Upper lobe of right lung (tissue), 1 donor: ENCODE measurements at regions not wholly inside any gene's neighbourhood (a gene's known extent, or its start where the extent isn't known, plus 50 kb on each side); places are given as distances from the start of the nearest gene placed in this dataset.

ENCODE experiments used
- ATAC-seq: fragments of 200-7000 bp; cut with Tn5 transposase; one replicate; pipeline ENCODE4 v1.9.1; 2020; ENCODE audit warnings: mild to moderate bottlenecking, moderate library complexity
- DNase-seq: peaks from one replicate; pipeline ENCODE4 v3.0.0-alpha.2; 2020
- H3K27ac ChIP-seq: fragments of 200-600 bp; one replicate; pipeline ENCODE4 v1.8.0; 2022
- H3K27me3 ChIP-seq: fragments of 200-600 bp; one replicate; pipeline ENCODE4 v1.8.0; 2022; ENCODE audit warnings: mild to moderate bottlenecking
- H3K36me3 ChIP-seq: fragments of 200-600 bp; one replicate; pipeline ENCODE4 v1.8.0; 2022
- H3K4me1 ChIP-seq: fragments of 200-600 bp; one replicate; pipeline ENCODE4 v1.8.0; 2022
- H3K4me3 ChIP-seq: fragments of 200-600 bp; one replicate; pipeline ENCODE4 v1.8.0; 2022; ENCODE audit warnings: mild to moderate bottlenecking
- H3K9me3 ChIP-seq: fragments of 200-600 bp; one replicate; pipeline ENCODE4 v1.8.0; 2022
- CTCF ChIP-seq: fragments of 200-600 bp; IDR thresholded peaks from one replicate; pipeline ENCODE4 v1.8.0; 2022; ENCODE audit warnings: antibody characterized with exemption
- intact Hi-C: fragments of 100-400 bp; cut with DNase I; formaldehyde crosslinking; loops from one replicate; pipeline ENCODE4 v1.11.0; 2022
- donor health status: DM: no; HTN: yes; CAD: no; lungs with severe emphysema.

- no peaks in the 10 kb centered on the region for H3K36me3 ChIP-seq
- no peak overlapping the region for H3K4me3 ChIP-seq
- TF ChIP-seq CTCF: no peak
- no peaks in the 10 kb centered on the region for H3K27me3 ChIP-seq
- intact Hi-C loops: no loop called here
- H3K9me3 ChIP-seq: peaks cover 3% of the 10 kb centered on the region
- no peak for DNase-seq
- no peak overlapping the region for H3K27ac ChIP-seq
- H3K4me1 ChIP-seq: no peaks in the 10 kb centered on the region
- ATAC-seq: no peak
Measured at GRCh38 chr1:96059276-96059675, 662.3 kb upstream of the PTBP2 start.

GRCh38 chr1:96059736-96060135 lies 661.8 kb upstream of the PTBP2 start:
- H3K27me3 ChIP-seq: no peaks in the 10 kb centered on the region
- no peaks in the 10 kb centered on the region for H3K36me3 ChIP-seq
- DNase-seq (no peak), ATAC-seq (no peak)
- intact Hi-C loops: no loop called here
- H3K4me3 ChIP-seq: no peak overlapping the region
- peaks cover 3% of the 10 kb centered on the region for H3K9me3 ChIP-seq
- no peak overlapping the region for H3K27ac ChIP-seq
- no peak for TF ChIP-seq CTCF
- H3K4me1 ChIP-seq: no peaks in the 10 kb centered on the region

- ATAC-seq (no peak), DNase-seq (no peak)
- no peak for TF ChIP-seq CTCF
- Histone ChIP-seq H3K36me3 (no peaks in the 10 kb centered on the region), H3K9me3 (peaks cover 3% of the 10 kb centered on the region), H3K4me1 (no peaks in the 10 kb centered on the region), H3K27me3 (no peaks in the 10 kb centered on the region), H3K4me3 (no peak overlapping the region), H3K27ac (no peak overlapping the region)
- intact Hi-C loops: no loop called here
Measured at GRCh38 chr1:96060621-96061020, 661.0 kb upstream of the PTBP2 start.

DNA sequence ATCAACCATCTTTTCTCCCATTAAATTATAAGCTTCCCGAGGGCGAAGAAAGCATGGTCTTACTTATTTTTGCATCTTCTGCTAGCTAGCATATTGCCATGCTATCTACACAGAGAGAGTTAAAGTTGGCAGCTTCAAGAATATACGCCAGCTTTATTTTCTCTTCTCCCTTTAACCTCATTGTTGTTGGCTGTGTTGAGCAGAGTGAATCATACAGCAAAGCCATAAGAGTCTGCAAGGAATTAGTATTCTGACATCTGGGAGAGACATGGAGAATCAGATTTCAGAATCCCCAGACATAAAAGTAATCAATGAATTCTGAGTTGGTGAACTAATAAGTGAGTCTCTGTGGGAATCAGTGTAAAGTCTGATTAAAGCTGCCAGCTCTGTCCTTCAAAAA lies 649.6 kb upstream of the PTBP2 start:
- Histone ChIP-seq H3K9me3 (no peaks in the 10 kb centered on the region), H3K4me1 (no peaks in the 10 kb centered on the region), H3K4me3 (no peak overlapping the region), H3K27me3 (no peaks in the 10 kb centered on the region), H3K36me3 (no peaks in the 10 kb centered on the region), H3K27ac (no peak overlapping the region)
- no peak for DNase-seq
- ATAC-seq: no peak
- TF ChIP-seq CTCF: no peak
- intact Hi-C loops: no loop called here

DNA sequence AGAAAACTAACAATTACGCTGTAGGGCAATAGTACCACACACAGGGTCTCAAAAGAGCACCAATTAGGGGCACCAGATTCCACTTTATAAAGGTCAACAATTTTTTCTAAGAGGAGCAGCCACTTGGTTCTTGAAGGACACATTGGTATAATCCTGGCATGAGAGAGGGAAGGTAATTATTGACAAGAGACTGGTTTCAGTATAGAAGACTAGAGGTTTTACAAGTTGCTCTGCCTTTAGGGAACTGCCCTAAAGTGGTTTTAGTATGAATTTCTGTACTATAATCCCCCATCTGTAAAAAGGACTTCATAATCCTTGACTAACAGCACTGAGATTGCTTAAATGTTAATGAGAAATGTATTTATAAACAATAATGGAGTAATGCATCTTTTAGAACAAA lies 648.5 kb upstream of the PTBP2 start:
- Histone ChIP-seq H3K36me3 (no peaks in the 10 kb centered on the region), H3K27me3 (no peaks in the 10 kb centered on the region), H3K4me3 (no peak overlapping the region), H3K4me1 (no peaks in the 10 kb centered on the region), H3K27ac (no peak overlapping the region), H3K9me3 (no peaks in the 10 kb centered on the region)
- ATAC-seq (no peak), DNase-seq (no peak)
- no peak for TF ChIP-seq CTCF
- intact Hi-C loops: no loop called here

- intact Hi-C loops: no loop called here
- Histone ChIP-seq H3K27me3 (no peaks in the 10 kb centered on the region), H3K27ac (no peak overlapping the region), H3K4me1 (no peaks in the 10 kb centered on the region), H3K36me3 (no peaks in the 10 kb centered on the region), H3K9me3 (no peaks in the 10 kb centered on the region), H3K4me3 (no peak overlapping the region)
- DNase-seq: no peak
- no peak for TF ChIP-seq CTCF
- ATAC-seq: no peak
Measured at GRCh38 chr1:96074422-96074821, 647.2 kb upstream of the PTBP2 start.
